ENCODE measurements at regions not wholly inside any gene's neighbourhood (a gene's known extent, or its start where the extent isn't known, plus 50 kb on each side); places are given as distances from the start of the nearest gene placed in this dataset.

DNA sequence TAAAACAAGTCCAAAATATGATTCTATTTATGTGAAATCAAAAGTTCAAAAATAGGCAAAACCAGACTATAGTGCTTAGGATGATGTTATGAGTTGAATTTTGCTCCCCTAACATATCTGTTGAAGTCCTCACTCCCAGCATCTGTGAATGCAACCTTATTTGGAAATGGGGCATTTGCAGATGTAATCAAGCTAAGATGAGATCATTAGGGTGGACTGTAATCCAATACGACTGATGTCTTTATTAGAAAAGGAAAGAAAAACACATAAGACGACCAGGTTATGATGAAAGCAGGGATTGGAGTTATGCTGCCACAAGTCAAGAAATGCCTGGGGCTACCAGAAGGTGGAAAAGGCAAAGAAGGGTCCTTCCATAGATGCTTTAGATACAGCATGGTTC, 110.5 kb upstream of the CCDC39 start:
- H3K4me1 ChIP-seq (ENCODE audit: insufficient read depth, low read length): no peaks in the 10 kb centered on the region
- no peak overlapping the region for H3T11ph ChIP-seq (ENCODE audit: low read length)
- Mint-ChIP-seq H3K27ac (no peak overlapping the region), H3K36me3 (ENCODE audit: insufficient read depth in 1 of 3, low read depth in 3 of 3) (no peaks in the 10 kb centered on the region), H3K9me3 (no peaks in the 10 kb centered on the region), H3K4me3 (no peak overlapping the region), H3K4me1 (peaks cover 11% of the 10 kb centered on the region in 2 experiments), H3K27me3 (ENCODE audit: low read depth) (no peaks in the 10 kb centered on the region)
- no peaks in the 10 kb centered on the region for H3K79me2 ChIP-seq (ENCODE audit: insufficient read depth, low read length)
- no peaks in the 10 kb centered on the region for H3K27me3 ChIP-seq (ENCODE audit: insufficient read depth, low read length)
- no CpG with 5 or more reads among the region's 2 CpGs for WGBS (ENCODE audit: extremely low coverage, insufficient read length, low lambda C conversion rate)
- H3K23me2 ChIP-seq (ENCODE audit: insufficient read length, low read depth, low read length, poor library complexity, severe bottlenecking): no peaks in the 10 kb centered on the region
- no peak overlapping the region for H4K8ac ChIP-seq (replicated peaks; ENCODE audit: insufficient read length, low read depth, low read length)
- no peaks in the 10 kb centered on the region for H3K79me1 ChIP-seq (ENCODE audit: insufficient read depth, low read depth, low read length, poor library complexity, severe bottlenecking)
- no peak overlapping the region for H3K14ac ChIP-seq (ENCODE audit: insufficient read depth, low read length)
- H4K20me1 ChIP-seq (ENCODE audit: control insufficient read depth, insufficient read depth, insufficient read length): no peaks in the 10 kb centered on the region
- no peak overlapping the region for H2BK20ac ChIP-seq (ENCODE audit: low read depth, low read length, poor library complexity, severe bottlenecking)
- no peak overlapping the region for H4K5ac ChIP-seq (ENCODE audit: insufficient read length, low read depth, low read length)
- no peak overlapping the region for H2BK15ac ChIP-seq (ENCODE audit: low read depth, low read length)
- no peak overlapping the region for H3K4me2 ChIP-seq (ENCODE audit: insufficient read depth, insufficient read length, low read length)
- no peak overlapping the region for H2AK5ac ChIP-seq (ENCODE audit: insufficient read length, low read length)
- no peak overlapping the region for H3K4ac ChIP-seq (ENCODE audit: low read depth, low read length)
- no peak overlapping the region for H3K27ac ChIP-seq (ENCODE audit: insufficient read length, low read depth, low read length)
- no peaks in the 10 kb centered on the region for H3K9me3 ChIP-seq (ENCODE audit: control insufficient read depth, low read depth, low read length)
- DNase-seq: no peak
- H3K18ac ChIP-seq (ENCODE audit: insufficient read length, low read depth, low read length): no peak overlapping the region
- no peak overlapping the region for H3K56ac ChIP-seq (ENCODE audit: insufficient read length, low read depth, low read length)
- no peak overlapping the region for H4K91ac ChIP-seq (ENCODE audit: insufficient read length, low read depth, low read length)
- H3K23ac ChIP-seq (ENCODE audit: insufficient read length, low read depth, low read length): no peak overlapping the region
- H2BK120ac ChIP-seq (ENCODE audit: low read depth, low read length, poor library complexity, severe bottlenecking): no peak overlapping the region
- H2BK12ac ChIP-seq (ENCODE audit: insufficient read length, low read depth, low read length): no peak overlapping the region
- no peak overlapping the region for H2AFZ ChIP-seq (ENCODE audit: low read length)
- no peak overlapping the region for H3K9ac ChIP-seq (ENCODE audit: extremely low read depth, insufficient read length, low read length)
- H2BK5ac ChIP-seq (ENCODE audit: insufficient read length, low read length): no peak overlapping the region
- TF ChIP-seq, protein P1, sequence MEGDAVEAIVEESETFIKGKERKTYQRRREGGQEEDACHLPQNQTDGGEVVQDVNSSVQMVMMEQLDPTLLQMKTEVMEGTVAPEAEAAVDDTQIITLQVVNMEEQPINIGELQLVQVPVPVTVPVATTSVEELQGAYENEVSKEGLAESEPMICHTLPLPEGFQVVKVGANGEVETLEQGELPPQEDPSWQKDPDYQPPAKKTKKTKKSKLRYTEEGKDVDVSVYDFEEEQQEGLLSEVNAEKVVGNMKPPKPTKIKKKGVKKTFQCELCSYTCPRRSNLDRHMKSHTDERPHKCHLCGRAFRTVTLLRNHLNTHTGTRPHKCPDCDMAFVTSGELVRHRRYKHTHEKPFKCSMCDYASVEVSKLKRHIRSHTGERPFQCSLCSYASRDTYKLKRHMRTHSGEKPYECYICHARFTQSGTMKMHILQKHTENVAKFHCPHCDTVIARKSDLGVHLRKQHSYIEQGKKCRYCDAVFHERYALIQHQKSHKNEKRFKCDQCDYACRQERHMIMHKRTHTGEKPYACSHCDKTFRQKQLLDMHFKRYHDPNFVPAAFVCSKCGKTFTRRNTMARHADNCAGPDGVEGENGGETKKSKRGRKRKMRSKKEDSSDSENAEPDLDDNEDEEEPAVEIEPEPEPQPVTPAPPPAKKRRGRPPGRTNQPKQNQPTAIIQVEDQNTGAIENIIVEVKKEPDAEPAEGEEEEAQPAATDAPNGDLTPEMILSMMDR (conservative IDR thresholded peaks at IDR 0.05): no peak
